Activated CD8-positive, alpha-beta memory T cell treated with anti-CD3 and anti-CD28 coated beads, Interleukin-2, amount 10 ng/mL, durations not matched to agents 7 days and 5 days (primary cell): ENCODE measurements at regions not wholly inside any gene's neighbourhood (a gene's known extent, or its start where the extent isn't known, plus 50 kb on each side); places are given as distances from the start of the nearest gene placed in this dataset.
"Not testable (repeated sequence)": the region's sequence is repeated elsewhere in the genome, so short reads cannot be mapped to it uniquely, and the experiment has no call there.

Source experiments
- ATAC-seq: fragments of 150-1000 bp; cut with Tn5 transposase; one replicate; pipeline ENCODE4 v1.10.0; 2021; ENCODE audit warnings: moderate library complexity
- CTCF ChIA-PET: fragments of 350-600 bp; sonication (Branson Sonifier 250); formaldehyde crosslinking; loops from one replicate; lab custom pipeline; 2021; ENCODE audit warnings: antibody characterized with exemption; lab: Charles Lee
- DNase-seq: peaks from one replicate; pipeline ENCODE4 v3.0.0-alpha.2; 2020
- H3K27ac Mint-ChIP-seq: one replicate; pipeline ENCODE4 v1.8.0; 2021; ENCODE audit warnings: mild to moderate bottlenecking, mixed read lengths
- H3K27me3 Mint-ChIP-seq: one replicate; pipeline ENCODE4 v1.8.0; 2021; ENCODE audit warnings: mixed read lengths
- H3K36me3 Mint-ChIP-seq: one replicate; pipeline ENCODE4 v1.8.0; 2021; ENCODE audit warnings: mild to moderate bottlenecking, mixed read lengths
- H3K4me1 Mint-ChIP-seq: one replicate; pipeline ENCODE4 v1.8.0; 2021; ENCODE audit warnings: mixed read lengths
- H3K4me3 Mint-ChIP-seq: one replicate; pipeline ENCODE4 v1.8.0; 2021; ENCODE audit warnings: mild to moderate bottlenecking, moderate library complexity, mixed read lengths
- H3K9me3 Mint-ChIP-seq: one replicate; pipeline ENCODE4 v1.8.0; 2022; ENCODE audit warnings: low read depth, mixed read lengths

DNA sequence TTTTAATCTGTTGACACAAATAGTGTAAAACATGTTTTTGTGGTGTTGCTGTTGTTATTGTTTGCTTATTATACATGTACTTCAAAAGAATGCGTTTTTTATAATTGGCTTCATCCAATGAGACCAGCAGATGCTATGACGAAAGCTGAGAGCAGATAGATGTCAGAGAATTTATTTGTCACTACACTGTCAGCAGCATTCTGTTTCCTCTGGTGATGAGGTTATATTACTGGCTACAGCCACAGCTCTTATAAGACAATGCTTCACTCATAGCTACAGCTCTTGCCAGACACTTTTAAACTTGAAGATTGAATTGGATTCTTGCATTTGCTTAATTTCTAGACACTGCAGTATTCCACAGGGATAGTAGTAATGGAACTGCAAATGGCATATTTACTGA lies 860.5 kb downstream of the TBC1D32 start:
- H3K4me3 Mint-ChIP-seq = no peak overlapping the region
- no peaks in the 10 kb centered on the region for H3K36me3 Mint-ChIP-seq
- DNase-seq = no peak
- no peak overlapping the region for H3K27ac Mint-ChIP-seq
- H3K4me1 Mint-ChIP-seq = no peaks in the 10 kb centered on the region
- H3K27me3 Mint-ChIP-seq = no peaks in the 10 kb centered on the region
- peaks cover 8% of the 10 kb centered on the region for H3K9me3 Mint-ChIP-seq
- no peak for ATAC-seq
- CTCF ChIA-PET = no interaction called here

DNA sequence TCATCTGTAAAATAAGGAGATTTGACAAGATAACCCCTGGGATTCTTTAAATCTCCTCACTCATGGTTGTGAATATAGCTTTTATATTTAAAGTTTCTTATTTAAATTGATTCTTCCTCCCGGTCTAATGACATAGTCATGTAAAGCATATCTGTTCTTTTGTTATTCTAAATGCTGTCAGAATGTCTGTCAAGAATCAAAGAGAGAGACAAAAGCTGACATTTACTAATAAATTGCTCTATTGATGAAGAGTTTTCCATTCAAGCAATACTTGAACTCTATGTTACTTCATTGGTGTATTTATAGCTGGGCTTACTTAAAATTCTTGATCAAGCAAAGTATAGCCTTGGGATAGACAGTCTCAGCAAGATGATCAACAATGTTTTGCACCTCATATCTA lies 865.8 kb downstream of the TBC1D32 start:
- no peaks in the 10 kb centered on the region for H3K27me3 Mint-ChIP-seq
- H3K36me3 Mint-ChIP-seq = no peaks in the 10 kb centered on the region
- CTCF ChIA-PET = no interaction called here
- H3K9me3 Mint-ChIP-seq = peaks cover 3% of the 10 kb centered on the region
- H3K4me1 Mint-ChIP-seq = no peaks in the 10 kb centered on the region
- H3K4me3 Mint-ChIP-seq = no peak overlapping the region
- no peak overlapping the region for H3K27ac Mint-ChIP-seq
- DNase-seq (no peak), ATAC-seq (no peak)

DNA sequence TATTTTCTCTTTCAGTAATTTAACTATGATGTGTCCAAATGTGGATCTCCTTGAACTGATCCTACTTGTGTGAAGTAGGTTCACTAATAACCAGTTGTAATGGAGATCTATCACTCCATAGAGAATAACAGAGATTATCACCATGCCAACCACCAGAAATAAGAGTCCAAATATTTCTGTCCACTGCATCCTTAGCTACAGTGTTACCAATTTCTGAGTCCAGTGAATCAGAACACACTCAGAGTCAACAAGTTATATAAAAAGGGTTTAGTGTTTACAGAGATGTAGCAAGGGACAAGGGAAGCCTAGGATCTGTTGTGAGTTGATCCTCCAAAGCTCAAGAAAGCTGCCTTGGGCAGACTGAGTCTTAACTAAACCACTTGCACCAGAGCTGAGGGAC lies 882.8 kb downstream of the TBC1D32 start:
- CTCF ChIA-PET = no interaction called here
- no peaks in the 10 kb centered on the region for H3K27me3 Mint-ChIP-seq
- H3K4me1 Mint-ChIP-seq = no peaks in the 10 kb centered on the region
- no peaks in the 10 kb centered on the region for H3K36me3 Mint-ChIP-seq
- H3K4me3 Mint-ChIP-seq = no peak overlapping the region
- no peaks in the 10 kb centered on the region for H3K9me3 Mint-ChIP-seq
- no peak overlapping the region for H3K27ac Mint-ChIP-seq
- ATAC-seq (no peak), DNase-seq (no peak)

DNA sequence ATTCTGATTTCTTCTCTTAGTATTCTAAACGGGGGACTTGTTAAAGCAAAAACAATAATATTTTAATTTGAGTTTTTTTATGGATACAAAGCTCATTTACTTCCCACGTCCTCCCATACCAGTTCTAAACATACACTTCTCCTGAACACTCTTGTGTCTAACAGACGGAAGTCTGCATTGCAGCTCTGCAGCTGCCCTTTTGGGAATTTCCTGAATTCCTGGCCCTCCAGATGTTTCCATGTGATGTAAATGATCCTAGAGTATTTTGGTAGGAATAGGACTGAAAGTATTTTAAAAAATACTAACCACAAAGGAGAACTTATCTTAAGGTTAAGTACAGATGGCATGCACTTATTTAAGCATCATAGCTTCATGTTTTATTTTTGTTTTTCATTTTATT lies 886.7 kb downstream of the TBC1D32 start:
- Mint-ChIP-seq H3K4me3 (no peak overlapping the region), H3K9me3 (no peaks in the 10 kb centered on the region), H3K4me1 (no peaks in the 10 kb centered on the region), H3K27ac (no peak overlapping the region), H3K27me3 (no peaks in the 10 kb centered on the region), H3K36me3 (no peaks in the 10 kb centered on the region)
- DNase-seq = no peak
- CTCF ChIA-PET = no interaction called here
- ATAC-seq = no peak

DNA sequence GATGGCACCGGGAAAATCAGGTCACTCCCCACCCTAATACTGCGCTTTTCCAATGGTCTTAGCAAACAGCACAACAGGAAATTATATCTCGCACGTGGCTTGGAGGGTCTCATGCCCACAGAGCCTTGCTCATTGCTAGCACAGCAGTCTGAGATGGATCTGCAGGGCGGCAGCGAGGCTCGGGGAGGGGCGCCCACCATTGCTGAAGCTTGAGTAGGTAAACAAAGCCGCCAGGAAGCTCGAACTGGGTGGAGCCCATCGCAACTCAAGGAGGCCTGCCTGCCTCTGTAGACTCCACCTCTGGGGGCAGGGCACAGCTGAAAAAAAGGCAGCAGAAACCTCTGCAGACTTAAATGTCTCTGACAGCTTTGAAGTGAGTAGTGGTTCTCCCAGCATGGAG lies 901.4 kb downstream of the TBC1D32 start:
- ATAC-seq, H3K4me1 Mint-ChIP-seq, DNase-seq, H3K9me3 Mint-ChIP-seq, CTCF ChIA-PET, H3K27me3 Mint-ChIP-seq, H3K4me3 Mint-ChIP-seq, H3K27ac Mint-ChIP-seq, H3K36me3 Mint-ChIP-seq: not testable (repeated sequence)

DNA sequence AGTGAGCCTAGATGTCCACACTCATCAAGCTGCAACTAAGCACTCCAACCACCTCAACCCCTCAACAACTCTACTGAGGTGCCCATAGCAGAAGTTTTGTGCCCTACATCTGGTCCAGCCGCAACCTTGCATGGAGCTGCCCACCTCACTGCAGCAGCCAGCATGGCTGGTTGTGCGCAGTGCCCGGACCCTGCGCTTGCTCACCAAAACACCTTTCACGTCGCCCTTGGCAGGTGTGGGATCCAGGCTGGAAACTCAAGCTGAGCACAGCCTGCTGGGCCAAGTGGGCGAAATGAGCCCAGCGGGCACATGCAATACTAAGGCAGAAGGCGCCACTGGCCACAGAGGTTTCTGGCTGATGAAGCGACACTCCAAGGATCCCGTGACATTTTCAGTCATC lies 902.4 kb downstream of the TBC1D32 start:
- ATAC-seq (no peak), DNase-seq (no peak)
- no peaks in the 10 kb centered on the region for H3K36me3 Mint-ChIP-seq
- H3K9me3 Mint-ChIP-seq = peaks cover 4% of the 10 kb centered on the region
- CTCF ChIA-PET = no interaction called here
- H3K4me3 Mint-ChIP-seq = no peak overlapping the region
- no peak overlapping the region for H3K27ac Mint-ChIP-seq
- no peaks in the 10 kb centered on the region for H3K4me1 Mint-ChIP-seq
- no peaks in the 10 kb centered on the region for H3K27me3 Mint-ChIP-seq

DNA sequence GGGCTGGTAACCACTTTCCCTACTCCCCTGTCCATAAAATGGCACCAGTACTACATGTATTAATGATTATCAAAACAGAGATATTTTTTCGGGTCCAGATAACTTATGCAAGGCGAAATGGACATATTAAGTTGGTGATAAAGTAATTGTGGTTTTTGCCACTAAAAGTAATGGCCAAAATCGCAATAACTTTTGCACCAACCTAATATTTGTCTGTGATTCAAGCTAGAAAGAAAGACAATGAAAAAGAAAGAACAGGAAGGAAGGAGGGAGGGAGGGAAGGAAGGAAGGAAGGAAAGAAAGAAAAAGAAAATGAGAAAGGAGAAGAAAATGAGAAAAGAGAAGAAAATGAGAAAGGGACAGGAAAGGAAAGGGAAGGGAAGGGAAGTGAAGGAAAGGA lies 922.9 kb downstream of the TBC1D32 start:
- no peak for ATAC-seq
- no peaks in the 10 kb centered on the region for H3K36me3 Mint-ChIP-seq
- DNase-seq = no peak
- H3K9me3 Mint-ChIP-seq = no peaks in the 10 kb centered on the region
- CTCF ChIA-PET = no interaction called here
- H3K4me3 Mint-ChIP-seq = no peak overlapping the region
- H3K4me1 Mint-ChIP-seq = no peaks in the 10 kb centered on the region
- no peaks in the 10 kb centered on the region for H3K27me3 Mint-ChIP-seq
- H3K27ac Mint-ChIP-seq = no peak overlapping the region

DNA sequence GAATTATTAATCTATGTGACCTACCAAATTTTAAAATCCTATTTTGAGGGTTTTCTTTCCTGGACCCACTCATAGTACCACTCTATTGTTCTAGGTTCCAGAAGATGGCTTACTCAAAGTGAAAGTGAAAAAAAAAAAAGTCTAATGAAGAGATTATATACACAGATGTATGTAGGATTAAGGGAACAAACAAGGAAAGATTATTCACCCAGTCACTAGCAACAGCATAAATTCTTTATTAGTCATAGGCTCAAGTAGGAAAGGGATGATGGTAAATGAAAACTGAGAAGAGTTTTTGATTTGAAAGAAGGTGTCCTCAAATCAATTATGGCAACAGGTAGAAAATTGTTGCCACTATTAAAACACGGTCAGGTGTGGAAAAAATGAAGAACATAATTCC lies 923.7 kb downstream of the TBC1D32 start:
- Mint-ChIP-seq H3K4me1 (no peaks in the 10 kb centered on the region), H3K36me3 (no peaks in the 10 kb centered on the region), H3K27me3 (no peaks in the 10 kb centered on the region), H3K4me3 (no peak overlapping the region), H3K27ac (no peak overlapping the region), H3K9me3 (peaks cover 3% of the 10 kb centered on the region)
- DNase-seq = no peak
- CTCF ChIA-PET = no interaction called here
- no peak for ATAC-seq

DNA sequence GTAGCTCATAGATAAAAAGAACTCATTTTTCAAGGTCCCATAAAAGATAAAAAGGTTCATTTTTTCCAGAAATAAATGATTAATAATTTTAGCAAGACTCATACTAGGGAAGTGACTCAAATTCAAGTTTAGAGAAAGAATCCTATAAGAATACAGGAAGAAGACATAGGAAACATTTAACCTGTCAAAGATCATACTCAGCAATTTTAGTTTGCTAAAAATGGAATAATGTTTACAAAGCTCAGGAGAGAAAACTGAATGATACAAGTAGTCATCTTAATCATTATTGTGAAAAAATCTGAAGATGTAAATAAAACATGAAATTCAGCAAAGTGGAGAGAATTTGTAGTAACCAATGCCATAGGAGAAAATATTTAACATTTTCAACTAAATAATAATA lies 926.6 kb downstream of the TBC1D32 start:
- Mint-ChIP-seq H3K4me3 (no peak overlapping the region), H3K9me3 (peaks cover 5% of the 10 kb centered on the region), H3K27me3 (no peaks in the 10 kb centered on the region), H3K4me1 (no peaks in the 10 kb centered on the region), H3K36me3 (no peaks in the 10 kb centered on the region), H3K27ac (no peak overlapping the region)
- DNase-seq = no peak
- CTCF ChIA-PET = no interaction called here
- ATAC-seq = no peak

DNA sequence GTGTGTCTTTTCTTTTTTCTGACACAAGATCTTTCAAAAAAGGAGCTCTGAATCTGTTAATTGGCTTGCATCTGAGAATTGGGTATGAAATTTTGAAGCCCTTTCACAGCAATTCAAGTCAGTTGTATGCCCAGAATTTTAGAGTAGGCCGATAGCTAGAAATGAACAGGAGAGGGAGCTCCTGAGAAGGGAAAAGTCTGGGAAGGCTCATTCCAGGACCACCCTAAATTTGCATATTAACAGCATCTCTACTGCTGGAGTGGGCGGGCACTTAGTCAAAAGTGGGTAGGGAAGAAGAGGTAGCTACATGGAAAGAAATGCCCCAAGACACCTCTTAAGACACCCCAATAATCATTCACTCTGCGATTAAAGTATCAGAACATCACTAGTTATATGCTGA lies 928.3 kb downstream of the TBC1D32 start:
- no peaks in the 10 kb centered on the region for H3K4me1 Mint-ChIP-seq
- H3K36me3 Mint-ChIP-seq = no peaks in the 10 kb centered on the region
- DNase-seq (no peak), ATAC-seq (no peak)
- H3K9me3 Mint-ChIP-seq = peaks cover 5% of the 10 kb centered on the region
- H3K27me3 Mint-ChIP-seq = no peaks in the 10 kb centered on the region
- H3K4me3 Mint-ChIP-seq = no peak overlapping the region
- CTCF ChIA-PET = no interaction called here
- no peak overlapping the region for H3K27ac Mint-ChIP-seq

DNA sequence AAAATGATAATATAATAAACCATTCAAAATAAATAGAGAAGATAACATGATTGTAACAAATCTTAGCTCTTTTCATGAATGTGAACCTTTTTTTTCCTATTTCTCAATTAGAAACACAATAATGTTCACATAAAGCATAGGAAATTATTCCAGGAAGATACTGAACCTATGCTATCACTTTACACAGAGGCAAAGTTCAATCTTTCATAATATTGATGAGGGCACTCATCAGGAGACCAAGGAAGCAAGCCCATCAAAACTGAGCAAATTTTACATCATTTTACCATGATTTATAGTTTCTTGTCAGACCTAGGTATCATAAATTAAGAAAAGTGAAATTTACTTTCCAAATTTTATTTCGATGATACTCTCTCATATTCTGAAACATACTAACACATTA lies 938.5 kb downstream of the TBC1D32 start:
- Mint-ChIP-seq H3K4me3 (no peak overlapping the region), H3K36me3 (no peaks in the 10 kb centered on the region), H3K9me3 (no peaks in the 10 kb centered on the region), H3K4me1 (no peaks in the 10 kb centered on the region), H3K27me3 (no peaks in the 10 kb centered on the region), H3K27ac (no peak overlapping the region)
- no peak for ATAC-seq
- CTCF ChIA-PET = no interaction called here
- DNase-seq = no peak

DNA sequence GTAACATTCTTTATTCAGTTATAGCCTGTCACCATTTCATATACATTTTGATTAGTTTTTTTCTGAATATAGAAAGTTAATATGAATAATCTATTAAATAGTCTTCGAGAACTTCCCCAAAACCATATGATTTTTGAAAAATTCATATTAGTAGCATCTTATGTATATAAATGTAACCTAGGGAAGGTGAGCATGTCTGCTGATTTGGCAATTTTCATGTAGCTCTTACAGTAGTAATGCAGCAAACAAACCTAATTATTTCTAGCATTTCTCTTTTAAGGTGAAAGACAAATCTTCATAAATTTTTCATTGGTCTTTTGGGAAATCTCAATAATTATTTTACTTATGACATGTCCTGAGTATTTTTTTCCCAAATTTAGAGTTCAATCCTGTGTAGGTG lies 939.0 kb downstream of the TBC1D32 start:
- no peak for ATAC-seq

DNA sequence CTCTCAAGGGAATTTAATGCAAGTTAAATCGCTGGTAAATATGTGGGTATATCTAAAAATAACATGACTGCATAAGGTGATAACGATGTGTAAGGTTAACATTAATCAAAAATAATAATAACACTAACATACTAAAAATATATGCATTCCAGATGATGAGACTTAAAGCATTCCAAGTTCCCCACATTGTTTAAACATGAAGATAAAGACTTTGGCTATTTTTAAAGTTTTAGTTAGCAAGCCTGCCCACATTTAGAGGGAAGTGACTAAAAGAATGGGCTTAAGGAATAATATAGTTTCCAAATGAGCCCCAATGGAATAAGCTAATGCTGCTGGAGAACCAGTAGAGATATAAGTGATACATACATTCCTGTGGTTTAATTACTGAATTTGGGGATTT lies 941.3 kb downstream of the TBC1D32 start:
- no peak for ATAC-seq
- Mint-ChIP-seq H3K4me3 (no peak overlapping the region), H3K4me1 (no peaks in the 10 kb centered on the region), H3K36me3 (no peaks in the 10 kb centered on the region), H3K9me3 (no peaks in the 10 kb centered on the region), H3K27ac (no peak overlapping the region), H3K27me3 (no peaks in the 10 kb centered on the region)
- CTCF ChIA-PET = interaction anchor here (0.7 kb wide), 1 partner anchor 596 kb away, joined by 6 read pairs; no protein-coding TSS in a partner anchor
- DNase-seq = no peak

More for the DNA sequence above, 939.0 kb downstream of the TBC1D32 start:
- no peaks in the 10 kb centered on the region for H3K9me3 Mint-ChIP-seq
- H3K27ac Mint-ChIP-seq = no peak overlapping the region
- no peaks in the 10 kb centered on the region for H3K4me1 Mint-ChIP-seq
- no peaks in the 10 kb centered on the region for H3K36me3 Mint-ChIP-seq
- CTCF ChIA-PET = no interaction called here
- no peak overlapping the region for H3K4me3 Mint-ChIP-seq
- H3K27me3 Mint-ChIP-seq = no peaks in the 10 kb centered on the region
- no peak for DNase-seq

DNA sequence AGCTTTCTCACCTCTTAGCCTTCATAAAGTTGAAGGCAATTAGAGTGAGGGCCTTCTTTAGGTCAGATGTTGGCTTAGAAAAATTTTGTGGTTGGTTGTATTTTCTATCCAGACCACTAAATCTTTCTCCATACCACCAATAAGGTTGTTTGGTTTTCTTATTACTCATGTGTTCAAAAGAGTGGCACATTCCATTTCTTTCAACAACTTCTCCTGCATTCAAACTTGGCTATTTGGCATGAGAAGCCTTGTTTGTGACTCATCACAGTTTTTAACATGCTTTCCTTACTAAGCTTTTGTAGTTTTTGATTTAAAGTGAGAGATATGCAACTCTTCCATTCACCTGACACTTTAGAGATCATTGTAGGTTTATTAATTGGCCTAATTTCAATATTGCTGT lies 949.6 kb downstream of the TBC1D32 start:
- Mint-ChIP-seq H3K36me3 (no peaks in the 10 kb centered on the region), H3K9me3 (no peaks in the 10 kb centered on the region)
- ATAC-seq = no peak

DNA sequence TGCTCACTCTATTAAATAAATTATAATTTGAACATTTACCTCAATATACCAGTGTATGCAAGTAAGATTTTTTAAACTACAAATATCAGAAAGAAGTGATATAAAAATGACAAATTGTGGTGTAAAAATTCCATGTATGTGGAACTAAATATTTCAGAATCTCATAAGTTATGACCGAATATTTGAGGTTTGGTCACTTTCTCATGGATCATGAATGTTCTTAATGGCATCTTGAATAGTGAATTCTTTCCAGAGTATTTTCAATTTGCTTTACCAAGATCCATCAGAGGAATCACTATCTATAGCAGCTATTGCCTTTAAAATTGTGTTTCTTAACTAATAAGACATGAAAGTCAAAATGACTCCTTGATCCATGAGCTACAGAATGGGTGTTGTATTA lies 950.6 kb downstream of the TBC1D32 start:
- Mint-ChIP-seq H3K27me3 (no peaks in the 10 kb centered on the region), H3K27ac (no peak overlapping the region), H3K4me3 (no peak overlapping the region), H3K9me3 (no peaks in the 10 kb centered on the region), H3K36me3 (no peaks in the 10 kb centered on the region), H3K4me1 (no peaks in the 10 kb centered on the region)
- ATAC-seq (no peak), DNase-seq (no peak)
- CTCF ChIA-PET = no interaction called here

More for the DNA sequence above, 949.6 kb downstream of the TBC1D32 start:
- no peak overlapping the region for H3K4me3 Mint-ChIP-seq
- no peaks in the 10 kb centered on the region for H3K4me1 Mint-ChIP-seq
- H3K27me3 Mint-ChIP-seq = no peaks in the 10 kb centered on the region
- no peak for DNase-seq
- CTCF ChIA-PET = no interaction called here
- H3K27ac Mint-ChIP-seq = no peak overlapping the region
